Stimulated activated CD4-positive, alpha-beta T cell treated with anti-CD3 and anti-CD28 coated beads, Interleukin-1b, Interleukin-23, amount 100 ng/mL, for 4 hours (primary cell): ENCODE measurements at regions not wholly inside any gene's neighbourhood (a gene's known extent, or its start where the extent isn't known, plus 50 kb on each side); places are given as distances from the start of the nearest gene placed in this dataset.
"Not testable (repeated sequence)": the region's sequence is repeated elsewhere in the genome, so short reads cannot be mapped to it uniquely, and the experiment has no call there.

Experiments
- DNase-seq, 2 donors: peaks; one replicate each; pipeline ENCODE4 v3.0.0-alpha.2; 2020; ENCODE audit warnings: low read depth in 2 of 2

DNA sequence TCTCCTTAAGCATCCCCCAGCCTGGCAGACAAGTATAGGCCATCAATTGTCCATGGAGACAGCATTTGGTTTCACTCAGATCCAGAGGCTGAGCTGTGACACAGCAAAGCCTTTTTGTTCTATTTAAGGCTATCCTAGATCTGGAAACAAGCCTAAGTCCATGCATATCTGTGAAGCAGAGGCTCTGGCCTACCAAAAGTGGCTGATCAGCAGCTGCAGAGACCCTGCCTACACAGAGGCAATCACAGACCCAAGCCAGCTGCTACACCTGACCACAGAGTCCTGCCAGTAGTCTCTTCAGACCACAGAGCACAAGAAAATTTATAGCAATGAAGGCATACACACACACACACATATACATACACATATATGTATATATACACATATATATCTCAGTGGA is 501.7 kb upstream of the ARPP21 start:
- no peak for DNase-seq

GRCh38 chr3:35141406-35141805 is 497.9 kb upstream of the ARPP21 start:
- no peak for DNase-seq

GRCh38 chr3:35144011-35144410 is 495.3 kb upstream of the ARPP21 start:
- no peak for DNase-seq

DNA sequence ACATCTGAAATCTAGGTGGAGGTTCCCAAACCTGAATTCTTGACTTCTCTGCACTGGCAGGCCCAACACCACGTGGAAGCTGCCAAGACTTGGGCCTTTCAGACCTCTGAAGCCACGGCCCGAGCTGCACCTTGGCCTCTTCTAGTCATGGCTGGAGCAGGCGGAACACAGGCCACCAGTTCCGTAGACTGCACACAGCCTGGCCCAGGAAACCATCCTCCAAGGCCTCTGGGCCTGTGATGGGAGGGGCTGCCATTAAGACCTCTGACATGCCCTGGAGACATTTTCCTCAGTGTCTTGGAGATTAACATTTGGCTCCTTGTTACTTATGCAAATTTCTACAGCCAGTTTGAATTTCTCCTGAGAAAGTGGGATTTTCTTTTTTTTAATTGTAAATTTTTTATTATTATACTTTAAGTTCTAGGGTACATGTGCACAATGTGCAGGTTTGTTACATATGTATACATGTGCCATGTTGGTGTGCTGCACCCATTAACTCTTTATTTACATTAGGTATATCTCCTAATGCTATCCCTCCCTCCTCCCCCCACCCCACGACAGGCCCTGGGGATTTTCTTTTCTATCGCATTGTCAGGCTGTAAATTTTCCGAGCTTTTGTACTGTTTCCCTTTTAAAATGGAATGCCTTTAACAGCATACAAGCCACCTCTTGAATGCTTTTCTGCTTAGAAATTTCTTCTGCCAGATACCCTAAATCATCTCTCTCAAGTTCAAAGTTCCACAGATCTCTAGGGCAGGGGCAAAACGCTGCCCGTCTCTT is 492.9 kb upstream of the ARPP21 start:
- DNase-seq = not testable (repeated sequence)

GRCh38 chr3:35183927-35184675 is 455.2 kb upstream of the ARPP21 start:
- DNase-seq = no peak

GRCh38 chr3:35184775-35185174 is 454.6 kb upstream of the ARPP21 start:
- DNase-seq = no peak

GRCh38 chr3:35187908-35188307 is 451.4 kb upstream of the ARPP21 start:
- no peak for DNase-seq

DNA sequence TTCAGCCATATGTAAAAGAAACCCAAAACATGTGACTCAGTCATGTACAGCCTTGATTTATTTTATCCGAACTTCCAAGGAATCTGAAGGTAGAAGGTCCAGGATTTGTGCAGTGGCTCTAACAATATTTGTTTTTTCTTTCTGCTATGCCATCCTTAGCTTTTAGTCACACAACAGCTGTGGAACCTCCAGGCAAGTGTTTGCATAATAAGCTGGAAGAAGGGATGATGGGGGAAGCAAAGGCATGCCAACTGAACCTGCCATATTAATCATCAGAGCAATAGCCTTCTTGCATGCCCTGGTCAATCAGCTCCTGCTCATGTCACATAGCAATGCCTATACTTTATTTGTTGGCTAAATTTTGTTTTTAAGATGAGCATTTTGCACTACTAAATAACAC is 444.7 kb upstream of the ARPP21 start:
- DNase-seq = no peak

GRCh38 chr3:35198857-35199256 is 440.5 kb upstream of the ARPP21 start:
- no peak for DNase-seq

DNA sequence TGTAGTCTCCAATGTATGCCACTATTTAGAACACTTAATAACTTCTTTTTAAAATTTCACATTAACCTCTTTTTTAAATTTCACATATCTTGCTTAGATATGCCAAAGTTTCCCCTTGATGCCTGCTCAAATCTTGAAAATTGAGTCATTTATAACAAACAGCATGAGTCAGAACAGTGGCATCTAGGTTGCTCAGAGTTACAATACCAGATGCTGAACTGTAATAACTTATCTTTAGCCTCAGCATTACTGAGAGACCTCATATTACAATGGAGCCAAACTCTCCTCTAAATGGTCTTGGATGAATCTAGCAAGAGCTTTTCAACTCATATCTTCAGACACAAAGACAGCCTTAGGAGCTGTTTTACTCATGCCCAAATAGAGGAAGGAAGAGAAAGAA is 439.3 kb upstream of the ARPP21 start:
- no peak for DNase-seq

DNA sequence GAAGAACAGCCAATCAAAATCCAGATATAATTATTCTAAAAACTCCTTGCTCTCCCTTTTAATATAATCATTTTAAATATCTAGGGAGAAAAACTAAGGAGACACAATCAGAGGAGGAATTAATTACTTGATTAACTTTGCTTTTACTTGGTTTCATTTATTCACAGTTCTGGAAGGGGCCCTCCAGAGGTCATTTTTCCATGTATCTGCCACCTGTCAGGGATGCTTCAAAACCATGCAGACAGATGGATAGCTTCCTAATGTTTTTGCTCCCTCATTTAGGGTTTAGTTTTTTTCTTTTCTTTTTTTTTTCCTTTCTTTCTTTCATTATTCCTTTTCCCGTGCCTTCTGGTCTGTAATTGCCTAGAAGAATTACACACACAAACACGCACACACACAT is 438.1 kb upstream of the ARPP21 start:
- DNase-seq = no peak

DNA sequence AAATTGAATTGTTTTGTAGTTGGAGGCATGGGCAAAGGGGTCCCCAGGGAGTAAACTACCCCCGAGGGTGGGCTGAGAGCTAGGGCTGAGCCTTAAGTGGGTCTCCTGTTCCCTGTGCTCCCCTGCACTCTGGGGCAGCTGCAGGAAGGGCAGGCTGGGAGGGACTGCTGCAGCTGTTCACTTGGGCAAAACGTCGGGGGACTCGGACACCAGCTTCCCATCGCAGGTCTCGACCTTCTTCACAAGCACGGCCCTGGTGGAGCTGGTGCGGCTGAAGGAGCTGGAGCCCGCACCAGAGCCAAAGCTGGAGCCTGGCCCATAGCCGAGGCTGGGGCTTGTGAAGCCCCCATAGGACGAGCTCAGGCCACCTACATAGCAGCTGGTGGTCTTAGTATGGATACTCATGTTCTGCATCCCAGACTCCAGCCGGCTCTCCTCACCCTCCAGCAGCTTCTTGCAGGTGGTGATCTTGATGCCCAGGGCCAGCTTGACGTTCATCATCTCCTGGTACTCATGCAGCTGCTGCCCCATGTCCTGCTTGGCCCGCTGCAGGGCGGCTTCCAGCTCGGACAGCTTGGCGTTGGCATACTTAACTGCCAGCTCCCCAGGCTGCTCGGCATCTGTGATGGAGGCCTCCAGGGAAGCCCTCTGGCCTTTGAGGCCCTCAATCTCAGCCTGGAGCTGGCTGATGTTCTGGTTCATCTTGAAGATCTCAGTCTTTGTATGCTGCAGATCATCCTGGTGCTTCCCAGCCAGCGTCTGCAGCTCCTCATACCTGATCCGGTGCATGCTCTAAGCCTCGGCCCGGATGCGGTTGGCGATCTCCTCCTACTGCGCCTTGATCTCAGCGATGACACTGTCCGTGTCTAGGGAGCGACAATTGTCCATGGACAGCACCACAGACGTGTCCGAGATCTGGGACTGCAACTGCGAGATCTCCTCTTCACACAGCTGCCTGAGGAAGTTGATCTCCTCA is 423.5 kb upstream of the ARPP21 start:
- DNase-seq = no peak

DNA sequence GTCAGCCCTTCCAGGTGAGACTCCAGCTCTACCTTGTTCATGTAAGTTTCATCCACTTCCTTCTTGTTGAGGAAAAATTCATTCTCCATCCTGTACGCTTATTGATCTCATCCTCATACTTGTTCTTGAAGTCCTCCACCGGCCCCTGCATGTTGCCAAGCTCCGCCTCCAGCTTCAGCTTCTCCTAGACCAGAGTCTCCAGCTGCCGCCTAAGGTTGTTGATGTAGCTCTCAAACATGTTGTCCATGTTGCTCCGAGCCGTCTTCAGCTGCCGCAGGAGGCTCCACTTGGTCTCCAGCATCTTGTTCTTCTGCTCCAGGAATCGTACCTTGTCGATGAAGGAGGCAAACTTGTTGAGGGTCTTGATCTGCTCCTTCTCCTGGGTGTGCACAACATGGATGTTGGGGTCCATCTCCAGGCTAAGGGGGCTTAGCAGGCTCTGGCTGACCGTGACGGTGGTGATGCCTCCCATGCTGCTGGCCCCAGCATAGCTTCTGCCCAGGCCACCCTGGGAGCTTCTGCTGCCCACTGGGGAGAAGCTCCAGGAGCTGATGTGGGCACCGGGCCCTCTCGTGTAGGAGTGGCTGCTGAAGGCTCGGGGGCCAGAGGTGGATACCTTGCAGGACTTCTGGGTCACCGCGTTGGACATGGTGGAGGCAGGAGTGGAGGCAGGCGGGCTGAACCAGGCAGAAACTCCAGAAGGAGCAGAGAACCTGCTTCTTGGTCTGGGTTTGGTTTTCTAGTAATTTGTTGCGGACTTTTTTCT is 422.6 kb upstream of the ARPP21 start:
- no peak for DNase-seq

DNA sequence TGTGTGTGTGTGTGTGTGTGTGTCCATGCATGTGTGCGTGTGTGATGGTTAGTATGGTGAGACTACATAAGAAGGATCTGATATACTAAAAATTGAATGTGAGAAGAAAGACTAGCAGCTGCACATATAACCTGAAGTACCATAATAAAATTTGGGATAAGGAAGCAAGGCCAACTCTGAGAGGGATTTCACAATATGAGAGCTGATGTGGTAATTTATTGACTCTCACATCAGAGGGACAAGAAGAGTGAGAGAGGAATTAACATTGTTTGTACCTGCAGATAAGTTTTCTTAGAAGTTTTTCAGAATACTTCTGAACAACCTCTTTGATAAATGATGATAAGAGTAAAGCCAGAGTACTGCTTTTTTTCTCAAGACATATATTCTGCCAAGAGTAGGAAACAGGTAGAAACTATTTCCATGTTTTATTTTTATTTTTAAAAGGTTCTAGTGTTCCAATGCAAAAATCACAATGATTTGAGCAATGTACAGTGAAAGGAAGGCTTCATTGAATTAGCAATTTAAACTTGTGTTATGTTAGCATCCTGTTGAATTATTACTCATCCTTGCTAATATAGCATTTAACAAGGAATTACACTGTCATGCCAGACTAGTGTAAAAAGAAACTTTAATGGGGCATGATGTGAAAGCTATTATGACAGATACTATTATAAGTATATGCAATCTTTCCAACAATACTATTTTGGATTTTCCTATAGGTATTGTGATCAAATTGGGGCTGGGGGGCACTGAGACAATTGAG is 415.5 kb upstream of the ARPP21 start:
- DNase-seq = no peak

DNA sequence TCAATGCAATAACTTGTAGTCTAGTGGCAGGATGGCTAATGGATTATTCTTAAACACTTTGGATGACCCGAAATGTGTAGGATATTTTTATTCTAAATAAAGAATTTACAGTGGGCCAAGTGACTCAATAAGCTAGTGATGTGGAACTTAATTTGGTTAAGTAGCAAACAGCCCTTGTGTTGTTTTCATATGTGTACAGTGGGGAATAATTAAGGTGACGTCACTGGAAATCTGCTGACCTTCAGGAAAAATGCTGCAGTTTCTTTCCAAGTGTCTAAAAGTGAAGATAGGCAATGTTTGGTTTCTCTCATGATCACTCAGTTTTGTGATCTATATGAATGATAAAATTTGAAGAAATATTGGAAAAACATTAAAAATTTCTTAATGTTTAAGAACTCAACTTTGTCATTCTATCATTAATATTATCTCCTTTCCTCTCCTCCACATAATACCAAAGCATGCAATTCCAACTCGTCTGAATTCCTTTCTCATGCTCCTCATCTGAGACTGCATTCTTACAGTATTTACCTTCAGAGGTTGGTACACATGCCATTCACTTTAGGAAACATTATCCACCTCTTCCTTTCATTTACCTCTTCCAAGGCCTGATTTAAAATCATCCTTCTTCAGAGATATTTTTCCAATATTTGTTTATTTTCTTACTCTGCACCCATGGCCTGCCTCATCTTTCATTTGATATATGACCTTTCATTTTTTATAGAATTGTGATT is 414.6 kb upstream of the ARPP21 start:
- DNase-seq = no peak

DNA sequence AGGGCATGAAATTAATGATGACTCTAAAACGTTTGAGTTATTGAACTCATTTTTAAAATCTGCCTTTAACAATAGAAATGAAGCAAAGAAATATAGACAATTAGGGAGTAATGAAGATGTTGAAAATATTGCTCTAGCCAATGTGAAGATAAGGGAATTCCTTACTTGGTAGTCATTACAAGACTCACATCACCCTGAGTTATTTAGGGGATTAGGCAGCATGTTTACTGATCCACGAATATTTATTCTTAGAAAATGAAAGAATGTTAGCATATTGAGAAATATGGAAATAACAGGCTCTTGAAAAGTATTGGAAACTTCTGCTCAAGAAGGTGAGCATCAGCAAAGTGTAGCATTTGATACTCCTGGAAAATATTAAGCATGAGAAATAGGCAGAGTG is 398.1 kb upstream of the ARPP21 start:
- DNase-seq = no peak

GRCh38 chr3:35254917-35255316 is 384.4 kb upstream of the ARPP21 start:
- no peak for DNase-seq

GRCh38 chr3:35257641-35258040 is 381.7 kb upstream of the ARPP21 start:
- no peak for DNase-seq

DNA sequence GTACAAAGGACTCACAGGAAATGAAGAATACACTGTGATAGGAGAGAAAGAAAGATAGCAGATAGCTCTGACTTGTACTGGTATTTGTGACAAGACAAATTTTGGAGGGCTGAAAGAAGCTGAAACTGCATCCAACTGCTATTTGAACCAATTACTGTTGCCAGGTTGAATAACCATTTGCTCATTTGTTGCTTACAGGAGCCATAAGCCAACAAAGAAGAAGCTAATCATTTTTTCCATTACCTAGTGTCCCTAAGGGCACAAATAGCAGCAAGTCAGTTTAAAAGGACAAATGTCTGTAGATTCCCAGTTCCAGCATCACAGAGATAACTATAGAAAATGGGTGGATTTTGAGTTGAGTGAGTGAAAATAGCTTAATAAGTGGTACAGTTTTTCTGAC is 376.9 kb upstream of the ARPP21 start:
- no peak for DNase-seq

GRCh38 chr3:35263477-35263876 is 375.8 kb upstream of the ARPP21 start:
- DNase-seq = no peak
